Stimulated activated CD4-positive, alpha-beta T cell treated with anti-CD3 and anti-CD28 coated beads, Interleukin-4, amount 100 ng/mL, for 24 hours (primary cell): ENCODE measurements at regions not wholly inside any gene's neighbourhood (a gene's known extent, or its start where the extent isn't known, plus 50 kb on each side); places are given as distances from the start of the nearest gene placed in this dataset.
"Not testable (repeated sequence)": the region's sequence is repeated elsewhere in the genome, so short reads cannot be mapped to it uniquely, and the experiment has no call there.

ENCODE experiments used
- DNase-seq: peaks from one replicate; pipeline ENCODE4 v3.0.0-alpha.2; 2020

DNA sequence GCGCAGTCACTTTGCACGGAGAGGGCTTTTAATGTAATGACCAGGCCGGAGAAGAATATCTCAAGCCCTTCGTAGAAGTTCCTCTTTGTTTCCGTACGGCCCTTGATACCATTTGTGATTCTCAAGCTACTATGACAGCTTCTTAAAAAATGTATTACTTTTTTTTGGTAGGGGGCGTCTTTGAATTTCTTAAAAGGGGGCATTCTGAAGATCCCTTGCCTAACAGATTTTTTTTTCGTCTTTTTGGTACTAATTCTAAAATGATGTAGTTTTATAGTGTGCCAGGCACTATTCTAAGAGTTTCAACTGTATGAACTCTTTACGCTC lies 614.0 kb downstream of the MCTP2 start:
- no peak for DNase-seq

DNA sequence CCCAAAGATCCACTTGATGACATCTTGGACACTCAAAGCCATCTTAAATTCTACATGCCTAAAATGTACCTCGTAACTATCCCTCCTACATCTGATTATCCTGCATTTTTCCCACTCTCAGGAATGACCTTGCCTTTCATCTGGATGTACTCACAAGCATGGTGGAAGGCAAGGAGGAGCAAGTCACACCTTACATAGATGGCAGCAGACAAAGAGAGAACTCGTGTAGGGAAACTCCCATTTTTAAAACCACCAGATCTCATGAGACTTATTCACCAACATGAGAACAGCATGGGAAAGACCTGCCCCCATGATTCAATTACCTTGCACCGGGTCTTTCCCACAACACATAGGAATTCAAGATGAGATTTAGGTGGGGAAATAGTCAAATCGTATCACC lies 616.0 kb downstream of the MCTP2 start:
- no peak for DNase-seq

DNA sequence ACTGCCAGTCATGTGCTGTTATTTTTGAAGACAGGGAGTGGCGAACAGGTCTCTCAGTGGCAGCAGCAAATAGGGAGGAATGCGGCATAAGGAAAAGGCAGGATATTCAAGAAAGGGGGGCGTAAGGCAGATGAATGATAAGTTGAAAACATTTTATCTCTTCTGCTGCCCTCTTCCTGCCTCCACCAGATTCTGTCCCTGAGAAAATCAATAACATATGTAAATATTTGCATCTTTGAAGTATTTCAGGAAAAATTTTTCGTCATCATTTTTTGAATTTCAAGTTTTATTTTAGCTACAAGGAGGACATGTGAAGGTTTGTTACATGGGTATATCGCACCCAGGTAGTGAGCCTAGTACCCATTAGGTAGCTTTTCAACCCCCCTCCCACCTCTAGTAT lies 616.7 kb downstream of the MCTP2 start:
- no peak for DNase-seq

- no peak for DNase-seq
Observed at GRCh38 chr15:94855018-94855408, 623.7 kb downstream of the MCTP2 start.

GRCh38 chr15:94855409-94856266 lies 624.3 kb downstream of the MCTP2 start:
- DNase-seq: no peak

DNA sequence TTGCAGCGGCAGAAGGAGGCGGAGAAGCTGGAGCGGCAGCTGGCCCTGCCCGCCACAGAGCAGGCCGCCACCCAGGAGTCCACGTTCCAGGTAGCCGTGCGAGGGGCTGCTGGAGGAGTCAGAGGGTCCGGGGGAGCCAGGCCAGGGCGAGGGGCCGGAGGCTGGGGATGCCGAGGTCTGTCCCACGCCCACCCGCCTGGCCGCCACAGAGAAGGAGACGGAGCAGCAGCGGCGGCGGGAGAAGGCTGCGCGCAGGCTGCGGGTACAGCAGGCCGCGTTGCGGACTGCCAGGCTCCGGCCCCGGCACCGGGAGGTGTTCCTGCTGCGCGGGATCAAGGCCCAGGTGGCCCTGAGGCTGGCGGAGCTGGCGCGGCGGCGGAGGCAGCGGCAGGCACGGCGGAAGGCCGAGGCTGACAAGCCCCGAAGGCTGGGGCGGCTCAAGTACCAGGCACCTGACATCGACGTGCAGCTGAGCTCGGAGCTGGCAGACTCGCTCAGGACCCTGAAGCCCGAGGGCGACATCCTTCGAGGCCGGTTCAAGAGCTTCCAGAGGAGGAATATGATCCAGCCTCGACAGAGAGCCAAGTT lies 625.0 kb downstream of the MCTP2 start:
- DNase-seq: no peak

DNA sequence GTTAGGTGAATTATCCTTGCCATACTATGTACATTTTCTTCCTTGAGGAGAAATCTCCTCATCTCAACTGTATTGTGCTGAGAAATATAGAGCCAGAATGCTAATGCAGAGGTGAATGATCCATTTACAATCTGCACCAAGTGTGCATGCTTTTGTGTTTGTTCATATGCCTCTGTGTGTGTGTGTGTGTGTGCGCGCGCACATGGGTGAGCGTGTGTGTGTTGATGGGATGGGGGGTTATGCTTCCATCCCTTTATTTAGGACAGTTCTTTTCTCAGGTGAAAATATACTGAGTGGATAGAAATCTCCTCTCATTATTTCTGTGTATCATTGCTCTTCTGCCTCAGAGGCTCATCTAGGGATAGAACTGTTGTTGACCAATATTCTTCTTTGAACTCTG lies 626.1 kb downstream of the MCTP2 start:
- no peak for DNase-seq

DNA sequence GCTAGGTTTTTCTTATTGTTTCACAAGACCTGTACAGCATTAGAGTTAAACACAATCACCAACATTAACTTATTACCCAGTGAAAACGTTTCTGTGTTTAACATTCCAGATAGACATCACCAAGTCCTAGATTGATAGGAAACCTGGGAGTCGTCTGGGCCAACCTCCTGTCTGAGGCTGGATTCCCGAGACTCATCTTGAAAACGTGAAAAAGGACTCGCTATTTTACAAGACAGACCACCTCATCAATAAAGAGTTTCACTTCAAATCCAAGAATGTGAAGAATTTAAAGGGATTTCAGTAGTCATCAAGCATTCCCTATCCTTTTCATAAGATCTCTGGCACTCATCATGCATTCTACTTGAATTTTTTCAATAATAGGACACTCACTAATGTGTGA lies 626.6 kb downstream of the MCTP2 start:
- DNase-seq: no peak

- no peak for DNase-seq
Observed at GRCh38 chr15:94858449-94858848, 627.1 kb downstream of the MCTP2 start.

- no peak for DNase-seq
Observed at GRCh38 chr15:94858920-94859319, 627.6 kb downstream of the MCTP2 start.

DNA sequence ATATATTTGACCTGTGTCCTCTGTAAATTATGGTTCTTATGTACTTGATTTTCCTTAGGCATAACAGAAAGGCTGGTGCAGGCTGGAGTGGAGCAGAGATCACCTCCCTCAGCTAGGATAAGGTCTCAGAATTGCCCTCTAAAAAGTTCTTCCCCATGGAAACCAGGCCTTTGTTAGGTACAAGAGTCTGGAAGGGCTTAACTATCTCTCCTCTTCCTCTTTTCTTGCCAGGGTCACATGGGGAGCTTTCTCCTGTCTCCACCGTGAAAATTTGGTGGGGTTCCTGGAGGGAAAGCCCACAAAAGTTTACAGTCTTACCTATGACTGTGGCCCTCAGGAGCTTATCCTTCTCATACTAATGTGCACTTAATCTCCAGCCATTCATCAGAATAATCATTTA lies 633.2 kb downstream of the MCTP2 start:
- DNase-seq: no peak

GRCh38 chr15:94868265-94868664 lies 636.9 kb downstream of the MCTP2 start:
- DNase-seq: not testable (repeated sequence)

GRCh38 chr15:94875550-94875949 lies 644.2 kb downstream of the MCTP2 start:
- no peak for DNase-seq

- DNase-seq: no peak
Observed at GRCh38 chr15:94877833-94878232, 646.5 kb downstream of the MCTP2 start.

DNA sequence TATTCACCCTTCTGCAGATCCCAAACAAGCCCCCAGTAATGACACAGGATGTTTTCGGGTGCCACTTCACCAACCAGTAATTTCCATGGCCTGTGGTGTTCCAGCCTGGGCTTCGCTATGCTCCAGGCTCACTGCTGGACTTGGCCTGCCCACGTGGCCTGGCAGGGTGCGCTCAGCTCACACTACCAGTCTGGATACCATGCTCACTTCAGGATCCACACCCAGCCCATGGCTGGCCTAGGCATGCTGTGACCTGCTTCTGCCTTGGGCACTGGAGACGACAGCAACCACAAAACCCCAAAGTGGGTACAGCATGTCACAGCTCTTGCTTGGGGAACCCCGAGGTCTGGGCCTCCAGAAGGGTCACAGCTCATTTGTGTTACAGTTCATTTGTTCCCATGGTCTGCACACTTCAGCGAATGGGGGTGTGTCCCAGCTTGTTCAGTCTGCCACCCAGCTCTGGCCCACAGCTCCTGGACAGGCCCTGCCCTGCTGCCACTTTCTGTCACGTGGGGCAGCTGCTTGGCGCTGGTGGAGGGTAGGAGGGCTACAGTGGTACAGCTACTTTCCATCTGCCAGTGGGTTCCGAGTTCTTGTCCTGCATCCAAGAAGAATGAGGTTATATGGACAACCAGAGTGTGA lies 650.8 kb downstream of the MCTP2 start:
- DNase-seq: no peak

DNA sequence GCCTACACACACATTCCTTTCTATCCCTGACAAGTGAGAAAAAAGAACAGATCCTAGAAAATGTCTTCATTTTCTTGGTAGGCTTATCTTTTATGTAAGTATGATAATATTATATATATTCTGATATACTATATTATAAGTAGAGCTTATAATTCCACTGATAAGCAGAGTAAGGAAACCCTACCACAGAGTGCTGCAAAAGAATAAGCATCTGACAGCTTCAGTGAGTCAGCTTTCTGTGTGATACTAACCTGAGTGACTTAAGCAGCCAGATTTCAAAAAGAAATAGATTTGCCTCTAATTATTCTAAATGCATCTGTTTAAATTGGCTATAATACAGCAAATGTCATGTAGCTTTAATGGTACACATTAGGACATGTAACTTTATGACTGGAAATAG lies 656.0 kb downstream of the MCTP2 start:
- DNase-seq: no peak

- no peak for DNase-seq
Observed at GRCh38 chr15:94889153-94889552, 657.8 kb downstream of the MCTP2 start.

DNA sequence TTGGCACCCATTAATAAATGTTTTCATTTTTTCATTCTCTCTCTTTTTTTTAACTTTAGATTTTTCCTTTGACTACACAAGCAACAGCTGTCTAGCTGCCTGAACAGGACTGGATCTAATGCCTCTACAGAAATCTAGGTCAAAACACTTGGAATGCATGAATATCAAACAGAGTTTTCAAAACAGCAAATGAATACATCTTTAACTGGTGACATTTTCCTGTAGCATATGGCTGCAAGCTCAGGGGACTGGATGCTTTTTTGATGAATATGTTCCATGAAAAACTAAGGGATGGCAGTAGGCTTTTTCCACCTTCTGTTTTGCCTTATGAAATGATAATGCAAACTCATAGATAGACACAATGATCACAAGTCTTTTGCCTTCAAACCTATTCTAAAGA lies 661.7 kb downstream of the MCTP2 start:
- DNase-seq: no peak

- no peak for DNase-seq
Observed at GRCh38 chr15:94894056-94894455, 662.7 kb downstream of the MCTP2 start.

DNA sequence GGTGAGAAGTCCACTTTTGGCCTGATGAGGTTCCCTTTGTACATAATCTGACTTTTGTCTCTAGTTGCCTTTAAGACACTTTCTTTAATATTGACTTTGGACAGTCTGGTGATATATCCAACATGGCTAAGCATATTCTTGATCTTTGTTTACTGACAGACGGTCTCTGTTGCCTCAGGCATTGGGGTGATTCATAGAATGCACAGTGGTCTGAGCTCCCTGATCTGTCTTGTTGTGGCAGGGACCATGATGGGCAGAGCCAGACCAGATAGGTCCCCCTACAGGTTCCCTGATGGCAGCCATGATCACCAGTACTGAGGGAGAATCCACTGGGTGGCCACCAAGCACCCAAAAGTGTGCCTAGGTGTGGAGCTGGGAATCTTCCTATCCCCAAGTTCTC lies 678.1 kb downstream of the MCTP2 start:
- no peak for DNase-seq

- DNase-seq: no peak
Observed at GRCh38 chr15:94910166-94910565, 678.8 kb downstream of the MCTP2 start.

DNA sequence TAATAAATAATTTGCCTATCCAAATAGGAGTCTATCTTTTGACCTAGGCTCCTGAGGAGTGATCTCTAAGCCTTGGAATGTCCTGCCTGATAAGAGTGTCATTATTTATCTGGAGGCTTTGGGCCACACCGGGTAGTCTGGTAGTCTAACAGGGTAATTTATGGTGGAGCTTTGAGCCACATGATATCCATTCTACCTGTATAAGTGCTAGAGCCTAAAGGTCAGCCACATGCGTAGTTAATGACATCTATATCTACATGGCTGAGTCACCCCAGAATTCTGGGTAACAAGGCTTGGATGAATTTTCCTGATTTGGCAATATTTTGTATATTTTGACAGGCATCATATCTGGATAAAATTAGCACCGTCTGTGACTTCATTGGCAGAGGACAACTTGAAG lies 681.4 kb downstream of the MCTP2 start:
- DNase-seq: no peak

DNA sequence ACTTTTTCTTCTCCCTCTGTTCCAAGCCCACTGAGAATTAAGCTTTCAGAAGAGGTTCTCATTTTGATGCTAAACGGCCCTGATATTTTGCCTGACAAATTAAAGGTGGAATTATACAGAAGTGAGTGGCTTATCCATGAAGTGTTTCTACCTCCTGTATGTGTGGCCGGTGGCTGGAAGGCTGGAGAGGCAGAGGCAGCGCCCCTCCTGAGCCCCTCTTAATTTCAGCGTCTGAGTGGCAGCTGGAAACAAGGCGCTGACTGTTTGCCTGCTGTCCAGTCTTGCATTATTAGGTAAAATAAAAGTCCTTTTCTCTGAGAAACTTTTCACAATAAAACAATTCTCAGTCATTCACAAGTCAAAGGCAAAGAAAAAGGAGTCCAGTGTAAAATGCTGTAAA lies 685.7 kb downstream of the MCTP2 start:
- DNase-seq: no peak

DNA sequence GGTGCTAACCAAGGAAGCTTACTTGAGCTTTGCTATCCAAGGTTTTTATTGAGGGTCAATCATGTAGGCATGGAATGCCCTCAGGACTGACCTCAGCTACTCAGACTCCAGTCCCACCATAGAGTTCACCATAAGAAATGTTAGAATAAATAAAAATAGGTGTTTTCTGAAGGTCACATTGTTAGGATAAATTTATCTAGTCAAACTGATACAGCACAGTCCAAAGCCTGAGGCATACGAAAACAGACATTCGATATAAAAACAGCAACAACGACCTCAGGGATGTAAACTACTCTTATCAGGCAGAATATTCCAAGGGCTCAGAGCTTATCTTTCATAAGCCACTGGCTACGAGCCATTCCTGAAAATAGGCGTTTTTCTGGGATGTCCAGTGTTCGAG lies 690.6 kb downstream of the MCTP2 start:
- no peak for DNase-seq

DNA sequence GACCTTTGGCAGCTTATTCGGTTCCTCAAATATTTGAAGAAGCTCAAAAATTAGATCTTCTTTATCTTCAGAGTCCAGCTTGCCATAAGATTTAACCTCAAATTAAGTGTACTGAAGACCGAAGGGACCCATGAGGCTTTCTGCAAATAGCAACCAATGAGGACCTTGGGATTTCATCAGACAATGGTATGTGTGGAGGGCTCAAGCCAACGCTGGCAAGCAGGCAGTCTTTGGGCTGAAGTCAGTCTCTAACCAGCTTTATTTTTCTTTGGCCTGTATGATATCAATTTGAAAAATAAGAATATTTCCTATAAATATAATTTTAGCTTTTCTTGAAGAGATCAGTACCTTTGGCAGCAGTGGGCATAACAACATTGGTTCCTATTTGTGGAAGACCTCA lies 692.7 kb downstream of the MCTP2 start:
- DNase-seq: no peak
